Testis (tissue), 2 donors: ENCODE measurements at regions not wholly inside any gene's neighbourhood (a gene's known extent, or its start where the extent isn't known, plus 50 kb on each side); places are given as distances from the start of the nearest gene placed in this dataset.

Experiments used
- DNase-seq: peaks from one replicate; pipeline ENCODE4 v3.0.0-alpha.2; 2019
- H3K27ac ChIP-seq, 2 donors: fragments of 200-600 bp; sonication (generic); one replicate each; pipeline ENCODE4 v1.5.1; 2019
- H3K27me3 ChIP-seq: fragments of 200-600 bp; sonication (generic); one replicate; pipeline ENCODE4 v1.5.1; 2019
- H3K36me3 ChIP-seq: fragments of 200-600 bp; sonication (generic); one replicate; pipeline ENCODE4 v1.5.1; 2017; ENCODE audit warnings: low read depth; ENCODE audit errors: missing control alignments
- H3K4me1 ChIP-seq: fragments of 200-600 bp; sonication (generic); one replicate; pipeline ENCODE4 v1.5.1; 2019
- H3K4me3 ChIP-seq, 2 donors: fragments of 200-600 bp; sonication (generic); one replicate each; pipeline ENCODE4 v1.5.1; 2017 to 2019
- H3K9me3 ChIP-seq: fragments of 200-600 bp; sonication (generic); one replicate; pipeline ENCODE4 v1.5.1; 2017
- POLR2A ChIP-seq: fragments of 450-650 bp; IDR thresholded peaks from one replicate; pipeline ENCODE4 v1.6.1; 2017; ENCODE audit warnings: antibody characterized with exemption, mild to moderate bottlenecking, moderate library complexity
- WGBS, 2 donors: methylation state at CpG; one replicate each; pipeline ENCODE4 v1.1.5; 2018; 5-methylcytosine and 5-hydroxymethylcytosine counted together
- intact Hi-C: fragments of 100-400 bp; cut with DNase I; formaldehyde crosslinking; loops from one replicate; pipeline ENCODE4 v1.15.1; 2023; ENCODE audit warnings: low total_unique reads
- TF ChIP-seq, protein P1 (sequence below), 3 experiments: fragments of 450-650 bp in 2 of 3; fragments of 200-600 bp in 1 of 3; sonication (generic) in 1 of 3; IDR thresholded peaks; one replicate each; pipeline ENCODE4 v1.5.1; 2016 to 2019; ENCODE audit warnings: antibody characterized with exemption in 3 of 3, mild to moderate bottlenecking in 2 of 3, moderate library complexity in 1 of 3

DNA sequence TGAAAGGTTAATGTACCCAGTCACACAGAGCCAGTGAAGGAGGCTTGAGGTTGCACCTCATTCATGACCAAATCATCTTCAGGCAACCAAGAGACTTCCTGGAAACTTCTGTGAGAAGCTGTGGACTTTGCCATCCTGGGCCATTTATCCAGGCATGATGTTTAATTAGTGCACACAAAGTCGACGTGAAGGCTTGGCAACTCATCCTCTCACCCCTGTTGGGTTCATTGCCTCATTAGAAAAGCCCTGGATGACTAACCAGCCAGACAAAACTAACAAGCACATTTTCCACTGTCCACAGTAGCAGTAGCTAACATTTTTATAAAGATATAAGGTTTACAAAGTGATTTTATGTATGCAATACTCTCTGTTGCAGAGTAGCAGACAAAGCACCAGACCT lies 65.7 kb upstream of the ZNF462 start:
- no peaks in the 10 kb centered on the region for H3K9me3 ChIP-seq
- 82 to 91% methylated on average over 2 of the region's 2 CpGs for WGBS, 2 donors
- TF ChIP-seq, protein P1, sequence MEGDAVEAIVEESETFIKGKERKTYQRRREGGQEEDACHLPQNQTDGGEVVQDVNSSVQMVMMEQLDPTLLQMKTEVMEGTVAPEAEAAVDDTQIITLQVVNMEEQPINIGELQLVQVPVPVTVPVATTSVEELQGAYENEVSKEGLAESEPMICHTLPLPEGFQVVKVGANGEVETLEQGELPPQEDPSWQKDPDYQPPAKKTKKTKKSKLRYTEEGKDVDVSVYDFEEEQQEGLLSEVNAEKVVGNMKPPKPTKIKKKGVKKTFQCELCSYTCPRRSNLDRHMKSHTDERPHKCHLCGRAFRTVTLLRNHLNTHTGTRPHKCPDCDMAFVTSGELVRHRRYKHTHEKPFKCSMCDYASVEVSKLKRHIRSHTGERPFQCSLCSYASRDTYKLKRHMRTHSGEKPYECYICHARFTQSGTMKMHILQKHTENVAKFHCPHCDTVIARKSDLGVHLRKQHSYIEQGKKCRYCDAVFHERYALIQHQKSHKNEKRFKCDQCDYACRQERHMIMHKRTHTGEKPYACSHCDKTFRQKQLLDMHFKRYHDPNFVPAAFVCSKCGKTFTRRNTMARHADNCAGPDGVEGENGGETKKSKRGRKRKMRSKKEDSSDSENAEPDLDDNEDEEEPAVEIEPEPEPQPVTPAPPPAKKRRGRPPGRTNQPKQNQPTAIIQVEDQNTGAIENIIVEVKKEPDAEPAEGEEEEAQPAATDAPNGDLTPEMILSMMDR (IDR thresholded peaks at IDR 0.05) = no peak
- no peak for TF ChIP-seq POLR2A
- no peak for DNase-seq
- intact Hi-C loops = no loop called here
- no peak overlapping the region for H3K27ac ChIP-seq
- no peaks in the 10 kb centered on the region for H3K4me1 ChIP-seq
- H3K27me3 ChIP-seq = no peaks in the 10 kb centered on the region
- no peak overlapping the region for H3K4me3 ChIP-seq
- H3K36me3 ChIP-seq = no peaks in the 10 kb centered on the region

DNA sequence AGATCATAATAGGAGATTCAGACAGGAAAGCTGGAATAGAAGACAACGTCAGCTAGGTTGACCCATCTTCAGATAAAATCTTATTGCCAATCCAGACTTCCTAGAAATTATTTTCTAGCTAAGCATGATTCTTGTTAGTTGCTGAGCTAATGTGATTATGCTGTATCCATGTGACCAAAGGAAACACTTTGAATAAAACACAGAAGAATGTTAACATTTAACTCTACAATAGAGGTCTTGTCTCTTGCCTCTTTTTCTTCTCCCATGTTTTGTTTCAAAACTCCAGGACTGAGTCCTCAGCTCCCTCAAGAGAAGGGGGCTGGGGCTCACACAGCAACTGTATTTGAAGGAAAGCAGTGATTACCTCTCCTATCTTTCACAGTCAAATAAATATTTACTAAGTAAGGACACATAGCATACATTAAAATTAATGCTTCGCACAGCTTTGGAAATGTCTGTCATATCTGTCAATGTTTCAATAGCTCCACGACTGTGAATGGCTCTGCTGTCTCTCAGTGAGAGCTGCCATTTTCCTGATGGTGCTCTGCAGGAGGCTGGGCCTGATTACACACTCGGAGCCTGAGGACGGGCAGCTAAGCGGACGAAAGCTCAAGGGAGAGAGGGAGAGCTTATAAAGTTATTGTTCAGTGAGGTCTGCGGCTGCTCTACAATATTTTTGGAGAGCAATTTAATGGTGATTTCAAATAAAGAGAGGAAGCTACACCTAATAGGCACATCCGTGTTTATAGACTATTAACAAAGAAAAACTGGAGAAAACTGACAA lies 64.8 kb upstream of the ZNF462 start:
- WGBS, 2 donors = 81 to 86% methylated on average over 9 of the region's 9 CpGs
- H3K27me3 ChIP-seq = no peaks in the 10 kb centered on the region
- no peak for DNase-seq
- H3K4me3 ChIP-seq = no peak overlapping the region
- H3K27ac ChIP-seq = no peak overlapping the region
- H3K36me3 ChIP-seq = no peaks in the 10 kb centered on the region
- TF ChIP-seq POLR2A = no peak
- TF ChIP-seq, protein P1 (IDR thresholded peaks at IDR 0.05) = no peak
- H3K9me3 ChIP-seq = no peaks in the 10 kb centered on the region
- intact Hi-C loops = no loop called here
- no peaks in the 10 kb centered on the region for H3K4me1 ChIP-seq

DNA sequence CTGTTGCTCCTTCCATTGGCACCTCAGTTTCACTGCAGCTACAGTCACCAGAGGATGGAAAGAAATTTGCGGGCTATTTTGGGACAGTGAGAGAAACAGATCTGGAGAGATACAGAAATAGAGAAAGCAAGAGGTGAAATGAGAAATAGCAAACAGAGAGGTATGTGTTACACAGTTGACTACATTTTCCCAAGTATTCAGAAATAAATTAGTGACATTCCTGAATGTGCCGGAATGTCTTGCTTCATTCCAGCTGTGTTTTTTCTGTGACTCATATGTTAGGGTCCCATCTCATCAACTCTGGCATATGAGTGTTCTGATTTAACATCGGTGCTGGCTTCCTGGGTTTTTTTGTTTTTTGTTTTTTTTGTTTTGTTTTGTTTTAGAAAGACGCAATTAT lies 63.8 kb upstream of the ZNF462 start:
- Histone ChIP-seq H3K27me3 (no peaks in the 10 kb centered on the region), H3K9me3 (no peaks in the 10 kb centered on the region), H3K4me3 (no peak overlapping the region), H3K4me1 (no peaks in the 10 kb centered on the region), H3K36me3 (no peaks in the 10 kb centered on the region), H3K27ac (no peak overlapping the region)
- DNase-seq = no peak
- intact Hi-C loops = no loop called here
- TF ChIP-seq, protein P1 (IDR thresholded peaks at IDR 0.05) = no peak
- no peak for TF ChIP-seq POLR2A
- WGBS, 2 donors = 59 to 70% methylated on average over 4 of the region's 4 CpGs

DNA sequence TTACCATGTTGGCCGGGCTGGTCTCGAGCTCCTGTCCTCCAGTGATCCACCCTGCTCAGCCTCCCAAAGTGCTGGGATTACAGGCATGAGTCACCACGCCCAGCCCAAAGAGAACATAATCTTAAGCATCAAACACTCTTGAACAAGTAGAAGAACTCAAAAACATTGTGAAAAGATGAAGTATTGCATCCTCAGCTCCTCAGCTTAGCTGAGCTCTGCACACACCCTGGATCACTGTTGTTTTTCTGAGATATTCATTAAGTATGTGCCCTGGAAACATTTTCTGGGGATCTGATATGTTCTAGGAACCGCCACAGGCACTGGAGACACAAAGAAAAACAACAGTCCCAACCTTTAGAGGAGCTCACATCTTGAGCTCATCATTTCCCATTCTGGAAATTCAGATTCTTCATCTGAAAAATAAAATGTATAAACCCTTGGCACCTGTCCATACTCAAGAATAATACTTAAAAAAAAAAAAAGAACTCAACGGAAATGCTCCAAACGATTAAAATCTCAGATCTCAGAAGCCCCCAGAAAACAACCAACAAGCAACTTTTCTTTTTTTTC lies 62.2 kb upstream of the ZNF462 start:
- WGBS, 2 donors = 88 to 90% methylated on average over 6 of the region's 6 CpGs
- intact Hi-C loops = no loop called here
- DNase-seq = no peak
- H3K4me1 ChIP-seq = no peaks in the 10 kb centered on the region
- no peak overlapping the region for H3K4me3 ChIP-seq
- H3K27me3 ChIP-seq = no peaks in the 10 kb centered on the region
- TF ChIP-seq POLR2A = no peak
- TF ChIP-seq, protein P1 (IDR thresholded peaks at IDR 0.05) = no peak
- no peaks in the 10 kb centered on the region for H3K36me3 ChIP-seq
- H3K27ac ChIP-seq = no peak overlapping the region
- H3K9me3 ChIP-seq = no peaks in the 10 kb centered on the region

DNA sequence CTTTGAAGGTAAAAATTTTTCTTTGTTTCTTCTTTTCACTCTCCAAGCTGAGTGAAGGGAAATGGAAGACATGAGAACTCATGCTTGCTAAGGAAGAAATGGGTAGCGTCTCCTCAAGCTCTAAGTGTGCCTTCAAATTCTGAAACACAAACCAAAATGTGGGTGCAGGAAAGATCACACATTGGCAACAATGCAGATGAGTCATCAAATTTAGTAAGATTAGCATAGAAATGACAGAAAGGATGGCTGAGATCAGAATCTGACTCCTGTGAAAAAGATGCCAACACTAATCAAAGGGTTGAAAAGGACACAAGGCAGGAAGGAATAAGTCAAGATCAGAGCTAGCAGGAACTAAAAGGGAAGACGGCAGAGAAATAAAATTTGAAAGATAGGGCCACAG lies 61.1 kb upstream of the ZNF462 start:
- Histone ChIP-seq H3K27me3 (no peaks in the 10 kb centered on the region), H3K4me3 (no peak overlapping the region), H3K9me3 (no peaks in the 10 kb centered on the region), H3K4me1 (no peaks in the 10 kb centered on the region), H3K27ac (no peak overlapping the region), H3K36me3 (no peaks in the 10 kb centered on the region)
- no peak for DNase-seq
- TF ChIP-seq, protein P1 (IDR thresholded peaks at IDR 0.05) = no peak
- no peak for TF ChIP-seq POLR2A
- intact Hi-C loops = no loop called here
- 77 to 95% methylated on average over 2 of the region's 2 CpGs for WGBS, 2 donors
